ENCODE measurements at regions not wholly inside any gene's neighbourhood (a gene's known extent, or its start where the extent isn't known, plus 50 kb on each side); places are given as distances from the start of the nearest gene placed in this dataset.

DNA sequence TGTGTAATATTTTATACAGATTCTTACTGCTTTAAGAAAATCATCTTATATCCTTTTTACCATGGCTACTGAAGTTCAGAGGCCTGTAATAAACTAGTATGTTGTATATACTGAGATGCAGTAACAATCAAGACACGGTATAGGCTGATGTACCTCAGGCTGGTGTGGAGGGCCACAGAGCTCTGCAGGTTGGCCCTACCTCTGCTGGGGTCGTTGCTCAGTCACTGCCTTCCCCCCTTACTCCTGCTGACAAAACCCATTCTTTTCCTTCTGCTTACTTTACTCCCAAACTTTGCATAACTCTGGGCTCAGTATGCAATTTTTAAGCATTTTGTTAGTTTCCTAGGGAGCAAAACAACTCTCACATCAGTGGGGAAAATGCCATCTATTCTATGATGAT, 200.1 kb upstream of the FOXP2 start:
- no peak for TF ChIP-seq POLR2A (IDR thresholded peaks at IDR 0.05)
- TF ChIP-seq, protein P1, sequence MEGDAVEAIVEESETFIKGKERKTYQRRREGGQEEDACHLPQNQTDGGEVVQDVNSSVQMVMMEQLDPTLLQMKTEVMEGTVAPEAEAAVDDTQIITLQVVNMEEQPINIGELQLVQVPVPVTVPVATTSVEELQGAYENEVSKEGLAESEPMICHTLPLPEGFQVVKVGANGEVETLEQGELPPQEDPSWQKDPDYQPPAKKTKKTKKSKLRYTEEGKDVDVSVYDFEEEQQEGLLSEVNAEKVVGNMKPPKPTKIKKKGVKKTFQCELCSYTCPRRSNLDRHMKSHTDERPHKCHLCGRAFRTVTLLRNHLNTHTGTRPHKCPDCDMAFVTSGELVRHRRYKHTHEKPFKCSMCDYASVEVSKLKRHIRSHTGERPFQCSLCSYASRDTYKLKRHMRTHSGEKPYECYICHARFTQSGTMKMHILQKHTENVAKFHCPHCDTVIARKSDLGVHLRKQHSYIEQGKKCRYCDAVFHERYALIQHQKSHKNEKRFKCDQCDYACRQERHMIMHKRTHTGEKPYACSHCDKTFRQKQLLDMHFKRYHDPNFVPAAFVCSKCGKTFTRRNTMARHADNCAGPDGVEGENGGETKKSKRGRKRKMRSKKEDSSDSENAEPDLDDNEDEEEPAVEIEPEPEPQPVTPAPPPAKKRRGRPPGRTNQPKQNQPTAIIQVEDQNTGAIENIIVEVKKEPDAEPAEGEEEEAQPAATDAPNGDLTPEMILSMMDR (IDR thresholded peaks at IDR 0.05): no peak
